Retinal pigment epithelial cell (primary cell): ENCODE measurements at regions not wholly inside any gene's neighbourhood (a gene's known extent, or its start where the extent isn't known, plus 50 kb on each side); places are given as distances from the start of the nearest gene placed in this dataset.

ENCODE experiments used
- DNase-seq: peaks from one replicate; pipeline ENCODE4 v3.0.0-alpha.2; 2010; ENCODE audit warnings: low read depth
- H3K4me3 ChIP-seq: 2 replicates; pipeline ENCODE4 v1.5.1; 2011; ENCODE audit warnings: mild to moderate bottlenecking, low read length, control low read depth, moderate library complexity
- CTCF ChIP-seq: conservative IDR thresholded peaks from 2 replicates; pipeline ENCODE4 v1.5.1; 2011; ENCODE audit warnings: low read depth, low read length, control low read depth, inconsistent platforms

GRCh38 chr4:107128116-107128515, 92.0 kb upstream of the DKK2 start:
- TF ChIP-seq CTCF, result no peak
- DNase-seq, result no peak
- no peak overlapping the region for H3K4me3 ChIP-seq

GRCh38 chr4:107125496-107125895, 89.4 kb upstream of the DKK2 start:
- no peak for DNase-seq
- no peak overlapping the region for H3K4me3 ChIP-seq
- TF ChIP-seq CTCF, result no peak

GRCh38 chr4:107122736-107123135, 86.6 kb upstream of the DKK2 start:
- DNase-seq, result no peak
- no peak for TF ChIP-seq CTCF
- no peak overlapping the region for H3K4me3 ChIP-seq

GRCh38 chr4:107120661-107121060, 84.5 kb upstream of the DKK2 start:
- DNase-seq, result no peak
- H3K4me3 ChIP-seq, result no peak overlapping the region
- TF ChIP-seq CTCF, result no peak

GRCh38 chr4:107117726-107118125, 81.6 kb upstream of the DKK2 start:
- TF ChIP-seq CTCF, result no peak
- no peak for DNase-seq
- H3K4me3 ChIP-seq, result no peak overlapping the region

- no peak for DNase-seq
- no peak for TF ChIP-seq CTCF
- H3K4me3 ChIP-seq, result no peak overlapping the region
These were observed 79.2 kb upstream of the DKK2 start for GRCh38 chr4:107115185-107115847.

GRCh38 chr4:107114059-107114458, 77.9 kb upstream of the DKK2 start:
- no peak overlapping the region for H3K4me3 ChIP-seq
- TF ChIP-seq CTCF, result no peak
- no peak for DNase-seq
